GM18907 (cell line): ENCODE measurements at regions not wholly inside any gene's neighbourhood (a gene's known extent, or its start where the extent isn't known, plus 50 kb on each side); places are given as distances from the start of the nearest gene placed in this dataset.

Experiments used
- ATAC-seq: cut with Tn5 transposase; IDR thresholded peaks from one replicate; pipeline ENCODE4 v1.9.1; 2021; ENCODE audit warnings: mild to moderate bottlenecking, moderate library complexity; ENCODE audit not compliant: unreplicated experiment

DNA sequence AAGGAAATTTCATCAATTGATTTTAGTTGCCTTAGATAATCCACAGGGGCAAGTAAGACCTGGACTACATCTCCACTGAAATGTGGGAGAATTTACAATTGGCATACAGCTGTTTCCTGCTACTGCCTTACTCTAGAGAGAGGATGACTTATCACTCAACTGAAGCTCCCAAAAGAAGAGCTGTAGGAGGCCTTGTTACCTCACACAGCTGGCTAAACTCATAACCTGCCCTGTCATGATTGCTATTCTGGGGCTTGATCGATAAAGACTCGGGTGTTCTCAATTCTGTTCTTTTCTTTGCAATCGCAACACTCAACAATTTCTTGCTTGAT is 1396.4 kb downstream of the EFNB2 start:
- ATAC-seq: peak; percentile 9

DNA sequence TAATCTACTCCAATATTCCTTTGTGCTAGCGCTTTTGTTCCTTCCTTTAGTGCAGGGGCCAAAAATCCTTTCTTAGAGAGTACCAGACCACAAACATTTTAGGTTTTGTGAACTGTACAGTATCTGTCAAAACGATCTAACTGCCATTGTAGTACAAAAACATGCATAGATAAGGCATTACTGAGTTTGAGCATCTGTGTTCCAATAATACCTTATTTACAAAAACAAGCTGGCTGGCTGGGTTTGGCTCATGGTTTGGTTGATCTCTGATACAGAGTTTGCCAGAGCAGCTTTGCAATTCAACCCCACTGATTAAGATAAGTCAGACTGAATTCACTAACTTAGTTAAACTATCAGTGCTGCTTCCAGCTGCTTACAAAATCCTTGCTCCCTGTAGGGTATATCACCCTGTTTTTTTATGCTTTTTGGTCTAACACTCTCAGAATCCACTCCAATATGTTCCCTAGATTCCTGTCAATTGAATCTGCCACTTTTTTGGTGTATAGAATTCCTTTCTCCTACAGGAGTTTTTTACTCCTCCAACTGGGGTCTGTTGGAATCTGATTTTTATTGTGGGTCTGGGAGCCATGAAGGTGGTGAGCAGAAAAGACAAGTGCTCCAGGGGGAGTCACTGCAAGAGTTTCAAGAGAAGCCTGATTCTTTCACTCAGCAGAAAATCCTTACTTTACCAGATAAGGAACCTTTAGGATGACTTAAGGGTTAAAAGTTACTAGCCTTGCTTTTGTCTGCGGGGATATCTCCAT is 1399.4 kb downstream of the EFNB2 start:
- ATAC-seq: no peak

DNA sequence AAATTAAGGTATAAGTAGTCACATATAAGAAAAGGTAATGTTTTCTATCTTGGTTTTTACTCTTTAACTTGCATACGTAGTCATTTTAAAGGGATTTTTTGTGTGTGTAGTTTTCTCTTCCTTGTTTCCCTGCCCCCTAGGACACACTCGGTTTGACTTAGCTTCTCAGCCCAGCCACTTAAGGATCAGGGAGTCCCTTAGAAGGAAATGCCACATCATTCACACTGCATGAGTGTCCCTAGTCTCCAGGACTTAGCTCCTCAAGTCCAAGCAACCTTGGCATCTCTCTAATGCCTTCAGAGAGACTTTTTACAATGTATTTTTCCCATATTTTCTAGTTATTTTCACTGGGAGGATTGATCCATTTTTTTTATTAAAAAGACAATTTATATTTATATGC is 1407.7 kb downstream of the EFNB2 start:
- ATAC-seq: no peak

DNA sequence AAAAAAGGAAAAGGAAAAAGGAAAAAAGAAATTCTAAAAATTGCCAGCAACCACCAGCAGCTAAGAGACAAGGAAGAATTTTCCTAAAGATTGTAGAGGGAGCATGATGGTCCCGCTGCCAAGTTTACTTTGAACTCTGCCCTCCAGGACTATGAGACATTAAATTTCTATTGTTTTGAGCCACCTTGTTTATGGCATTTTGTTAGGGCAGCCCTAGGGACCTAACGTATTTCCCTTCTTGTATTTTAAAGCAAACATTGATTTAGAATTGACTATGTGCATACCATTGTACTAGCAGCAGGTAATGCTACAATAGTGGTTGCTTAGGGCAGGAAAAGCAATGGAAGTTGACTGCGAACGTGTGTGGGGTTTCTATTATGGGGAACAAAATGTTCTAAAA is 1414.2 kb downstream of the EFNB2 start:
- no peak for ATAC-seq

DNA sequence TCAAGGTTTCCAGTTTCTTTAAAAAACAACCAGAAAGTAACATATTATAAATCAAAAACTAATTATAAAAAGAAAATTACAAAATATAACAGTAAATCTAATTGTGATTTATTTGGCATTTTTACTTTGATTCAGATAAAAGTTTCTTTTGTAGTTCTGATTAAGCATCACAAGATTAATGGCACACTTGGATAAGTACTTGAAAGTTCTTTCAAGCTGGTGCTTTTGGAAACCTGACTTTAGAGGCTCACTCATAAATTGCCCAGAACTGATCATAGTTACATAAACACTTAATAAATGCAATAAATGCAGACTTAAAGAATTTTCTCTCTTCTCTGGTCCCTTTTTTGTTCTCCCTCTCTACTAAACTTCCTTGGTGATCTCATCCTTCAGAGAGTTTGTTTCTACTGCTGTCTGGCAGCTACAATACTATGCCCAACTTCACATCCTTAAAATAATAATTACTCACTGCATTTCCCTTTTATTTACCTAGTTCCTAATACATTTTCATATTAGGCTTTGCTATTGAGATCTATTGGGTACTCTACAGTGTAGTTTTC is 1417.0 kb downstream of the EFNB2 start:
- ATAC-seq: no peak

DNA sequence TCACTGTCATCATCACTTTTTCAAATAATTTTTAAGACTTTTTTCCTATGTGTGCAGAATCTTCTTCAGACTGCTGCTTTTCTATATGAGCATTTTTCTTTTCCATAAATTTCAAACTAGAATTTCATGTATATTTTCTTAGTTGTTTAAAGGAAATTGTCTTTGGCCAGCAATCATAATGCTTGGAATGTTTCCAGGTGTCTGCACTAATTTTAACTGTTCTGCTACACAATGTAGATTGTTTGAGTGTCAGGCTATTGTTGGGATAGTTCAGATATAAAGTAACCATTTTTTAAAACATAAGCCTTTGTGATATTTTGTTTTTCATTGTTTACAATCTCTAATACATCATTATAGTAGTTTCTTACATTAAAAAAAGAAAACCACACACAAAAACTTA is 1418.5 kb downstream of the EFNB2 start:
- no peak for ATAC-seq

DNA sequence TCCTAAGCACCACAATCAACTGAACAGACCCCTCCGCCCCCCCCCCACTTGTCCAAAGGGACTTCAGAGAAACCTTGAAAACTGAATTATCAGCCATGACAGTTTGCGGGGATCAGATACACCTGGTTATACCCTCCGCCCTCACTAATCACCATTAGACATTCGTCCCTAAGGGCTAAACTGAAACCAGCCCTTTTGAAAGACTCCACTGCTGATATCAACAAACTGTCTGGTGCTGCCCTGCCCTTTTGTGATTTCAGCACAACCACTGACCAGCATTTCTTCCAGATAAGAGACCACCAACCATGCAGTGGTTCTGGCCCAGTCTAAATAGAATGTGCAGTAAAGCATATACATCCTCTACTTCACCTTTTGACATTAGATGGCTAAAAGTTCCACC is 1422.9 kb downstream of the EFNB2 start:
- no peak for ATAC-seq

DNA sequence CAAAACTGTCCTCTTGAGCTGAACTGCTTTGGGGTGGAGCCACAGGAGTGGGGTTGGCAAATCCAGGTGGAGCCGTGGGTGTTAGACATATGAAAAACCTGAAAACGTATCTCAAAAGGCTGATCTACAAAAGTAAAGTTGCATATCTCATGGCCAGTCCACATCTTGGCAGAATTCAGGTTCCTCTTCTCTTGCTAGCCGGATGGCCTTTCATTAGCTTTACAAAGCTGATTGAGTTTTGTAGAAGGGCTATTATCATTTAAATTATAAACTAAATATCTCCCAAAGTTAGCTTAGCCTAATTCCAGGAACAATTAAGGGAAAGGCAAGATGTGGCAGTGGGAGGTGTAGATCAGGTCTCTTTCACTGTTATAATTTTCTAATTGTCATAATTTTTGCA is 1427.7 kb downstream of the EFNB2 start:
- no peak for ATAC-seq

DNA sequence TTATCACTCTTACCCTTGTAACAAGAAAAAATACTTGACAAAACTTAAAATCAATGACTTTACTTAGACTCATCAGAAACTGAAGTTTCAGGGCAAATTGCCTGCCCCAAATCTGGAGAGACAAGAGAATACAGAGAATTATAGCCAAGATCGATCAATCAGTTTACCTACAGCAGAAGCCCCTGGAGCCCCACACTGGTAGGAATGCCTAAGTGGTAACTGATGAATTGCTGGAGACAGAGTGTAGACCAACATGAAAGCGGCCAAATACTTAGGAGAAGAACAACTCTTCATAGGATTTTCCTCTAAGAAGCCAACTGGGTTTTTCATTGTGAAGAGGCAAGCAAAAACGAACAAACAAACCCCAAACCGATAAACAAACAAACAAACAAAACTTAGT is 1430.0 kb downstream of the EFNB2 start:
- no peak for ATAC-seq

DNA sequence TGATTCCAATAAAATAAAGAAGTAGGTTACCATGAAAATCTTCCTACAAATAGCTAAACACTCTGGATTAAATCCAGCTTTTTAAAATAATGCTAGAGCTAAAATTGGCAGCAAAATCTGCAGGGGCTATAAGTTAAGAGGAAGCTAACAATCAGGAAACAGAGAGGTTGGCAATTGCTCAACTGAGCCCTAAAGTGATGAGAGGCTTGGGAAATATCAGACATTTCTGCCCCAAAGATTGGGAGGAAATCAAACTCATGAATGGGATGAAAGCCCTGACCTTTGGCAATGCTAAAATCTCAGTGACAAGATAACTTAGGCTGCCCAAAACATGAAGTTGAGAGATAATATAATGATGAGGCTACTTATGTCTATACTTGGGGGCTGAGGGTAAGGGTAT is 1437.9 kb downstream of the EFNB2 start:
- ATAC-seq: no peak

DNA sequence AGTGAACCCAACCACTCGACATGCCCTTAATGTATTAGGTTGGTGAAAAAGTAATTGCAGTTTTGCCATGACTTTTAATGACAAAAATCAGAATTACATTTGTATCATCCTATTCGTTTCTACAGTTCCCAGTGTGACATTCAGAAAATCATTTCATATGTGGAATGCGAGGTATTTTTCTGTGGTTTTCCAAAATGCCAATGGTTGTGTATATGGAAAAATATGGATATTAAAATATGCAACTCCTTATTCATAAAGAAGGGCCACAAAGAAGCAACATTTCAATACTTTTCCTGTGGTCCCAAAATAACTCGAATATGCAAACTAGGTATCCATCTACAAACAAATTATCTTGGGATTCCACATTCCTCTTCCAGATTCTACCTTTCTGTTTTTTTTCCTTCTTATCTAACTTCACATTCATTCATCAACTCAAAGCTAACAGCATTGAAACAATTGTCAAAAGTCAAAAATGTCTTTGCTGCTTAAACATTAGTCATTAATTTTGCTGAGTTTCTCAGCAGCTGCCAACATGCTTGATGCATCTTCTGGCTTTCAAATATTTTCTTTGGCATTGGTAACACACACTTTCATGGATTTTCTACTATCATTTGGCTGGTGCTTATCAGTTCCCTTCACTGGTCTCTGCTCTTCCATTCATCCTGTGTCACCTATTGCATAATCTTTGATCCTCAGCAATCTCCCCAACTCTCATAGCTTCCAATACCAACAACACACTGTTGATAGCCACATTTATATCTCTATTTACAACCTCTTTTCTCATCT is 1445.4 kb downstream of the EFNB2 start:
- ATAC-seq: no peak

DNA sequence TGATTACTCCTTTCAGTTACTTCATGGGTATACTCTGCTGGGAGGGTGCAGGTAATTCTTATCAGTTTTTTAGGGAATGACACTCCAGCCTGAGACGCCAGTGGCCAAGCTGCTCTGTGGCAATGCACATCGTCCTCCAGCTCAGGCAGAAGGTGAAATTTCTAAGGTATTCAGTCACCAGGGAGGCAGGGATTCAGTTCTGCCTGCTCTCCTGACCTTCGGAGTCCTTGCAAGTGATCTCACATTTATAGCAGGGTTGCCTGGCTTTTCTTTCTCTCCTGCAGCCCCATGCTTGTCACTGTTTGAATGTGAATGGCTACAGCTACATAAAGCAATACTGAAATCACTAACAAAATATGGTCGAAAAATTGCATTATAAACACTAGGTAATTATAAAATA is 1447.5 kb downstream of the EFNB2 start:
- ATAC-seq: no peak

DNA sequence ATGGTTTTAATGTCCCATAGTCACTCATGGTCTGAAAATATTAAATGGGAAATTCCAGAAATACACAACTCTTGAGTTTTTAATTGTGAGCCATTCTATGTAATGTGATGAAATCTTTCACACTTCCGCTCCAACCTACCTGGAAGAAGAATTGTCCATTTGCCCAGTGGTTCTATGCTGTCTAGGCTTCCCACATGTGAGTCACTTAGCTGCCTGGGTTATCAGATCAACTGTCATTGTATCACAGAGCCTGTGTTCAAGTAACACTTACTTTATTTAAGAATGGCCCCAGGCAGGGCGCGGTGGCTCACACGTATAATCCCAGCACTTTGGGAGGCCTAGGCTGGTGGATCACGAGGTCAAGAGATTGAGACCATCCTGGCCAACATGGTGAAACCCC is 1450.5 kb downstream of the EFNB2 start:
- ATAC-seq: no peak

DNA sequence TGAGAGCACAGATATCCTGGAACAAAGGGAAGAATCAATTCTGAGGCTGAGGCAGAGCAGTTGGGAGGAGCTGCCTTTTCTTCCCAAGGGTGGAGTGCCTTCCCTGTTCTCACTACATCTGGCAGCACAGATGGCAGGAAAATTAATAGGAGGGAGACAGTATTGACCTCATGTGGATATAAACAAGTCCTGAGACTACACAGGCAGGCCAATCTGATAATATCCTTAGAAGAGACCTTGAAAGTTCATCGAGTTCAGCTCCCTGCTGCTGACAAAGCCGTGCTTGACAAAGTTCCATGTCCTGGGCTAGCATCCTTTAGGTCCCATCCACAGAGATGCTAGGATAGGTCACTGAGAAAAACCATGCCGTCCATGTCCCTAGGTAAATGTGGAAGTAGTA is 1451.5 kb downstream of the EFNB2 start:
- no peak for ATAC-seq

DNA sequence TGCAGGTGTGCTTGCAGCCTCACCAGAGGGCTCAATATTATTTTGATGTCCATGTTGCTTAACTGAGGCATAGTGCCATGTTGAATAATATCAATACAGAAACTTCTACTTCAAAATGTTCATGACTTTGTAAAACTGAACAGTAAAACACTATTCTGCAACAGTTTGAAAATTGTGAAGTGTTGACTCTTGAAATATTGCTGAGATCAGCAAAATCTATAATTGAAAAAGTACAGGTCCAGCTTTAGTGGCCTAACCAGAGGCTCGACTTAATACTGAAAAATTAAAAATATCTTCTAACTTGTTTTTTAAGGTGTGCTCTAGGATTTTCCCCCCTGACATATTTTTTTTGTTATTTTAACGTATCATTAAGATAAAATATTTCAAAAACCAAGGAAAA is 1460.7 kb downstream of the EFNB2 start:
- ATAC-seq: no peak

DNA sequence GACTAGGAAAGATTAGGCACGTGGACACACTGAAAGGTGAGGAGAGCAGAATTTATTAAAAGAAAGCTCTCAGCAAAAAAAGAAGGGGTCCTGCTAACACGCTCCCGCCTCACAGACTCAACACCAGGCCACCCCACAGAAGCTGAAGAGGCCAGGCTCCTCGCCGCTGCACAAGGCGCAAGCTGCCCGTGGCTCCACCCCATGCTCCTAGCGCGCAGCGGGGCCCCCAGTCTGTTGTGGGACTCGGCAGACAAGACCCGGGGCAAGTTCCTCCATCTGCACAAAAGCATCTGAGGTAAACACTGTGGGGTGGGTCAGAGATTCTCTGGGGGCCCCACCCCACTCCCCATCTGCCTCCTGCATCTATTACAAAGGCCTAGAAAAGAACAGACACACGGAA is 1462.4 kb downstream of the EFNB2 start:
- no peak for ATAC-seq

DNA sequence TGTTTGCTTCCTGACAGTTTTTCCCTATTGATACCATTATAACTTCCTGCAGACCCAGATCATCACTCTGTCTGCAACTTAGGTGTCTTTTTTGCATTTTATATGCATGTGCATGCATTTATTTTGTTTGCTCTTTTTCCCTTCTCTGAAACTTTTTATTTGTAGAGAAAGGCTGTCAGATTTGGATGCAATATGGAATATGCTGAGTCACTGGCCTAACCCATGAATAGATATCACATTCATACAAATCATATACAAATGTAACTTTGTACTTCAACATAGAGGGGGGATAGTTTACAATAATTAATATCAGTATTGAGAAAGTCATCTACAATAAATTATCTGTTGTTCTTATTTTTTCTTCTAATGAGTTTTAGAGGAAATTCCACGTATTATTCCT is 1465.0 kb downstream of the EFNB2 start:
- ATAC-seq: no peak

DNA sequence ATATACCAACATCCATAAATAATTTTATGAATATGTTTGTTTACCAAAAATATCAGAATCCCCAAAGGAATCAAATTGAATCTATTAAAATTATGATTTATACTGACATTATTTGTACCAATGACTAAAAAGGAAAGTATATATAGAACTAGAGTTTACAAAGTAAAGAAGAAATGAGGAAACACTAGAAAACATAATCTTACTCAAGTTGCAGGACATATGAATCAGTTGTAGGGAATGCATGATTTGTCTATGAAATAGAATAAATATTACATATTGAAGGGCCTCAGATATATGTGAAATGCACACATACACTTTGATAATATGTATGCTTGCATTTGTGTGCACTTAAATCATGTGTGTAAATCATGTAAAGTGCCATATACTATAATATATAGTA is 1466.4 kb downstream of the EFNB2 start:
- ATAC-seq: no peak

DNA sequence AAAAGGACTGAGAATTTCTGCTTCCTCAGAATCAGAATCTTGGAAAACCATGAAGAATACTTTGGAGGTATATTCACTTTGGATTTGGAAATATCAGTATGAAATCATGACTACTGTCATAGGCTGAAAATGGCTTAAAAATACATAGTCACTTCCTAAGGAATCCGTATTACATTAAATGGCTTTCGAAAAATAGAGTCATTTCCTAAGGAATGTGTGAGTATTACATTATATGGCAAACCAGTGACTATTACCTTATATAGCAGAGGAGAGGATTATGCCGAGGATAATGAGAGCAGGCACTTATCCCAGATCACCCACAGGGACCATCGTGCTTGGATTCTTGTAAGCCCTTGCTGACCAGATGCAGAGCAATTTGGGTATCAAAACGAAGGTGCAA is 1471.8 kb downstream of the EFNB2 start:
- ATAC-seq: no peak

DNA sequence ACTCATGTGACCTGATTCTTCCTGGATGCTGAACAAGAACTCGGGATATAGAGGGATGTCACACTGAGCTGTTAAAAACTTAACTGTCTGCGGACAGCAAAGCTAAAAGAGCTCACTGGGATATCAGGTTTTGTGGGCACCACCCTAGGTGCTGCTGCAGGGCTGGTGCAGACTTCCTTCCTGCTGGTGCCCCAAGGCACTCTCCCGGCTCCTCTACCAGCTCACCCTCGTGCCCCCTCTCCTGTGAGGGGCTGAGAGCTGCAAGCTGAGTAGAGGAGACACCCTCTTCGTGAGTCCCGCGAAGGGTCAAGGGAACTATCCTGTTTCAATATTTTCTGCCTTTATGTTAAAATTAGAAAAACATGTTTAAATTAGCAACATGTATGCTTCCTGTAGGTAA is 1475.7 kb downstream of the EFNB2 start:
- ATAC-seq: no peak

DNA sequence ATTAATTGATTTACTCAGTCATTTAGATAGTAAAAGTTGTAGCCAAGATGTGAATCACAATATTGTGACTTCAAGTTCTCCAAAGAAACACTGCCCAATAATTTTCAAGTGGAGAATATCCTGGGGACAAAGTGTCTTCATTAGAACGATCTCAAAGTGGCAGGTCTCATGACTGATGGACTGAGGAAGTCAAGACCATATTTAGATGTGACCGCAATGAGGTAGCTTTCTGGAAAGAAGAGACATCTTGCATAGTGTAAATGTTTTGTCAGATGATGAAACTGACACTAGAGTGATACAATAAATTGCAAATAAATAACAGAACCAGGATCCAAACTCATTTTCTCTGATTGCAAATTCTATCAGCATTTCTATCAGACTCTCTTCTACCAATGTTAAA is 1476.9 kb downstream of the EFNB2 start:
- ATAC-seq: no peak

DNA sequence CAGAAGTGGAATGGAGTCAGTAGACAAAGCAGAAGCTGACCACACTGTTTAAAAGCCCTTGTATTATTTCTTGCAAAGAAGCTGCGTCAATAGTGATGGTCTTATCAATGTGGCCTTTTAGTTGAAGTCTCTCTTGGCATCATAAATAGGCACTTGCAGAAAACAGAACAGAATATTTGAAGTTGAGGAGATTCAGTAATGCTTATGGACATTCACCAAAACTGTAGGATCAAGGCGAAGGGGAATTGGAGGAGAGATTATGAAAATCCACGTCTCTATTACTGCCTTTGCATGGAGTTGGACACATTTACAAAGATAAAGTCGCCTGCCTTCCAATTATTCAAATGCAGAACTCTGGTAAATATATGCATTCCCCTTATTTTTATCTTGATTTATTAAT is 1482.8 kb downstream of the EFNB2 start:
- no peak for ATAC-seq
